HG02623 (cell line): ENCODE measurements at regions not wholly inside any gene's neighbourhood (a gene's known extent, or its start where the extent isn't known, plus 50 kb on each side); places are given as distances from the start of the nearest gene placed in this dataset.

Experiments
- ATAC-seq: cut with Tn5 transposase; IDR thresholded peaks from one replicate; pipeline ENCODE4 v1.9.1; 2021; ENCODE audit warnings: moderate library complexity; ENCODE audit not compliant: unreplicated experiment

DNA sequence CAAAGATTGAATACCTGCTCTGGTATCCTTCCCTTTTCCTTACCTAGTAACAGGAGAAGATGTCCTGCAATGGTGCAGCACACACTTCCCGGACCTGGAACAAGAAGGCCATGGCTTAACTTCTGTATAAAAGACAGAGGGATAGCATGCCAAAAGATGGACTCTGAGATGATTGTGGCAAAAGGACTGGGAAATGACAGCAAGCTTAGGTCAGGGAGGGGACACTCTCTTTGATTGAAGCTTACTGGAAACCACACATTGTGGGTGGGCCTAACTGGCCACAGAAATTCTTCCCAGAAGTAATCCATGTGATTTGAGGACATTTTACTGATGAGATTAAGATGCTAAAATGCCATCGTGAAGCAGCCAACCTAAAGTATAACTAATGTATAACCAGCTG, 71.0 kb upstream of the OTUD4 start:
- ATAC-seq: no peak

DNA sequence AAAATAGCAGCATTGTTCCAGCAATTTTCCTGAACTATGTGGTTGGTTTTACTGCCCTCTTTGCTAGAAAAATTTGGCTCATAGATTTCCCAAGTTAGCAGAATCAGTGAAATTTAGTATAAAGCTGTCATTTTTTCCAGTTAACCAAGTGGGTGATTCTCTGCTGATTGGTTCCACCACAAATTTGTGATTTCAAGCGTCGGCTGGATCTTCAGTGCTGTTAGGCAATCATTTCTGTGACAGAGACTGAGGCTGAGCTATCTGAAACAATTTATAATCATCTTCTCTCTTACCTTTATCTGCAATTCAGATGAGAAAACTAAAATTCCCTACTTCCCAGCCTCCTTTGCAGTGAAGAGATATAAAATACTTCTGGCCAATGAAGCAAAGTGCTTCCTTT, 68.6 kb upstream of the OTUD4 start:
- no peak for ATAC-seq

DNA sequence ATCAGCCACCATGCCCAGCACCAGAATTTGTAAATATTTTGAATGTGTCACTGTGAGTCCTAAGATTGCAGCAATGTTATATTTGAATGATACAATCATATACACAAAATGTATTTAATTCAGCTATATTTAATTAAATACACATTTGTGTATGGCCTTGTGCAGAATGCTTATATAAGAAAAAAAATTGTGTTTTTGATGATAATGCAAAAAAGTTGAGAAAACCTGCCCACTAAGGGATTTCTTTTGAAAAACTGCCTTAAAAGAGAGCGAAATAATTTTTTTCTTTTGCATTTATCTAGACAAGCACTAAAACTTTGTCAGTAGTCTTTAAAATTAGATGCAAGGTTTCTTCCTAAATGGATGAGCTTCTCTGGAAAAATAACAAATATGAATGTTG, 68.1 kb upstream of the OTUD4 start:
- ATAC-seq: no peak

DNA sequence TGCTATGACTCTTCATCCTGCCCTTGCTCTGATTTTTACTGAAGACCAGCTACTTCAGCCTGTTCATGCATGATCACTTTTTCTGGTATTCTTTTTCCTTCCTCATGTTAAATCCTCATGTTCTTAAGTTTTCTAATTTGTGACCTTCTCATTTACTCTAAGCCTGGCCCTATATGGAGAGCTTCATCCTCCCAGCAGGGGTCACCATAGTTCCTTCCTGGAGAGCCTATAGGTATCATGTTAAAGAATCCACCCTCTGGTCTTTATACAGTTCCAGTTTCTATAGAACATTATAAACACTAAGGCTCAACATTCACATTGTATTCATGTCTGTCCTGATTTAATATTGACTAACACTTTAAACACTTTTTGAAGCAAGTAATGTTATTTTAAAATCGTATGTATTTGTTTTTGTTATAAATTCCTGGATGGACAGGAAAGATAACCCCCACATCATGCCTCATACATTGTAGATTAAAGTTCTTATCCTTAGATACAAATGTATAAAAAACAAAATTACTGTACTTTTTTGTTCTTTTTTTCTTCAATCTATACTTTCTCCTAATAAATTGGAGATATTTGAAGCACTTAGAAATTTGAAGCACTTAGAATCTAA, 53.8 kb upstream of the OTUD4 start:
- ATAC-seq: peak; percentile 99

DNA sequence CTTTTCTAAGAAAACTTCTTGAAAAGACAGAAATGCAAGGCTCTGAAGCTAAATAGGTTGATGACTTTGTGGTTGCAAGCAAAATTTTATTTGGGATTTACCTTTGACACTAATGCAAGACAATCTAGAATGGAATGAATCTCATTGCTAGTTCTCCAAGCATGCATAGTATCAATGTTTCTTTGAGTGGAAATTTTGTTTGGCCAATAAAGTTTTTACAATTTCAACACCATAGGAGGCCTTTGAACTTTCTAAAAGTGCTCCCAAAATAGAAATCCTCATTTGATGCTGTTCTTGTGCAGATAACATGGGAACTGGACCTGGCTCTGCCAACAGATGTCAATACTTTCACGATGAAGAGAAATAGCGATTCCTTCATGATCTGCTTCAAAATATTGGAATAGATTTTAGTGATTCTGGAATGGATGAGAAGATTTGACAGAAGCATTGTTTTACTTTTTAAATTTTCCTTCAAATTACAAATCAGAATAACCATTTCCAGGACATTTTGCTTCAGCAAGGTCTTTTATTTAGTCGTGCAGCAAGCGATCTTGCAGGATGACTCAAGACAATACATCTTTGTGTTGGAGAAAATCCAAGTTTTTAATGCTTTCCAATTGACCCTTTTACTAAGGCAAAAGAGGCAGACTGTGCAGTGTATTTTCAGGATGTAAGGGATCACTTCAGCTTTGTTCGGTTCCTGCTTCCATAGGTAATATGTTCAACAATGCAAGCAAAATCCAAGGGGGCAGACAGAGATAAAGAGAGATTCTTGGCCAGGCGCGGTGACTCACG, 51.7 kb upstream of the OTUD4 start:
- no peak for ATAC-seq

DNA sequence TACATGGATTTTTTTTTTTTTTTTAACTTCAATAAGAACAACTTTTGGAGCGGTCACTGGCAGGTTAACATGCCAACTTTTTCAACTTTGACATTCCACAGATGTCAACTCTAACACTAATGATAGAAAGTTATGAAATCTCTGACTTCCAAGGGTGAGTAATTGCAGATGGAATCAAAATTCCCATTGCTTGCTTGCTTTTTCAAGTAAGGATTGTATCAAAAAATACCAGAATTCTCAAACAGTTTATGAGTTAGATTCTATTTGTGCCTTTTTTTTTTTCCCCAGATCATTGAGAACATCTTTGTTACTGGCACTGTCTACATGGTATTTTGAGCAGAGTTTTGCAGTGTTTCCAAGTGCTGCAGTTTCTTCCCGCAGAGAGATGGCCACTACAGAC, 50.3 kb upstream of the OTUD4 start:
- ATAC-seq: no peak
